ENCODE measurements at regions not wholly inside any gene's neighbourhood (a gene's known extent, or its start where the extent isn't known, plus 50 kb on each side); places are given as distances from the start of the nearest gene placed in this dataset.

DNA sequence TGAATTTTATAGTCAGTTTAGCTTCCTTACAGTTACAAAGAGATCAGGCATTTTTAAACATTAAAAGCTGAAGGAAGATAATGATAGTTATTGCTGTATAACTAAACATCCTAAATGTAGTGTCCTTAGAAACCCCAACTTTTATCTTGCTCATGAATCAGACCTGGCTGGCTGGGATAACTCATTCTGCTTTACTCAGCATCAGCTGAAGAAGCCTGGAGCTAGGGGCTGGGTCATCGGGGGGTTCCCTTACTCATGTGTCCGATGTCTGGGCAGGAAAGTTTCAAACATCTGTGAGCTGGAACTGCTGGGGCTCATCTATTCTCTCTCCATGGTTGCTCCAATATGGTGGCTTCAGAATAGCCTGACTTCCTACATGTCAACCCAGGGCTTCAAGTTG, 113.9 kb downstream of the MTNR1A start:
- TF ChIP-seq ZNF274 (IDR thresholded peaks at IDR 0.05; ENCODE audit: borderline replicate concordance, extremely low read depth, low read length) (no peak), MAFK (IDR thresholded peaks at IDR 0.05; ENCODE audit: low read depth, low read length) (no peak), POLR2AphosphoS5 (IDR thresholded peaks at IDR 0.05; ENCODE audit: low read depth, low read length) (no peak), RNF2 (IDR thresholded peaks at IDR 0.05; ENCODE audit: borderline replicate concordance, low read depth, low read length, missing control alignments, poor library complexity, severe bottlenecking) (no peak), EZH2 (IDR thresholded peaks at IDR 0.05; ENCODE audit: low read depth, low read length, severe bottlenecking) (no peak), SRF (IDR thresholded peaks at IDR 0.05; ENCODE audit: low read depth, low read length) (no peak), CREB1 (IDR thresholded peaks at IDR 0.05) (no peak), KDM1A (IDR thresholded peaks at IDR 0.05; ENCODE audit: borderline replicate concordance, low read length) (no peak)
- TF ChIP-seq, protein P1, sequence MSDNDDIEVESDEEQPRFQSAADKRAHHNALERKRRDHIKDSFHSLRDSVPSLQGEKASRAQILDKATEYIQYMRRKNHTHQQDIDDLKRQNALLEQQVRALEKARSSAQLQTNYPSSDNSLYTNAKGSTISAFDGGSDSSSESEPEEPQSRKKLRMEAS (IDR thresholded peaks at IDR 0.05) = no peak
- TF ChIP-seq, protein P2, sequence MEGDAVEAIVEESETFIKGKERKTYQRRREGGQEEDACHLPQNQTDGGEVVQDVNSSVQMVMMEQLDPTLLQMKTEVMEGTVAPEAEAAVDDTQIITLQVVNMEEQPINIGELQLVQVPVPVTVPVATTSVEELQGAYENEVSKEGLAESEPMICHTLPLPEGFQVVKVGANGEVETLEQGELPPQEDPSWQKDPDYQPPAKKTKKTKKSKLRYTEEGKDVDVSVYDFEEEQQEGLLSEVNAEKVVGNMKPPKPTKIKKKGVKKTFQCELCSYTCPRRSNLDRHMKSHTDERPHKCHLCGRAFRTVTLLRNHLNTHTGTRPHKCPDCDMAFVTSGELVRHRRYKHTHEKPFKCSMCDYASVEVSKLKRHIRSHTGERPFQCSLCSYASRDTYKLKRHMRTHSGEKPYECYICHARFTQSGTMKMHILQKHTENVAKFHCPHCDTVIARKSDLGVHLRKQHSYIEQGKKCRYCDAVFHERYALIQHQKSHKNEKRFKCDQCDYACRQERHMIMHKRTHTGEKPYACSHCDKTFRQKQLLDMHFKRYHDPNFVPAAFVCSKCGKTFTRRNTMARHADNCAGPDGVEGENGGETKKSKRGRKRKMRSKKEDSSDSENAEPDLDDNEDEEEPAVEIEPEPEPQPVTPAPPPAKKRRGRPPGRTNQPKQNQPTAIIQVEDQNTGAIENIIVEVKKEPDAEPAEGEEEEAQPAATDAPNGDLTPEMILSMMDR (IDR thresholded peaks at IDR 0.05; ENCODE audit: control extremely low read depth in 1 of 3, insufficient read depth in 1 of 3, low read depth in 1 of 3, low read length in 3 of 3) = no peak
